ENCODE measurements at regions not wholly inside any gene's neighbourhood (a gene's known extent, or its start where the extent isn't known, plus 50 kb on each side); places are given as distances from the start of the nearest gene placed in this dataset.

DNA sequence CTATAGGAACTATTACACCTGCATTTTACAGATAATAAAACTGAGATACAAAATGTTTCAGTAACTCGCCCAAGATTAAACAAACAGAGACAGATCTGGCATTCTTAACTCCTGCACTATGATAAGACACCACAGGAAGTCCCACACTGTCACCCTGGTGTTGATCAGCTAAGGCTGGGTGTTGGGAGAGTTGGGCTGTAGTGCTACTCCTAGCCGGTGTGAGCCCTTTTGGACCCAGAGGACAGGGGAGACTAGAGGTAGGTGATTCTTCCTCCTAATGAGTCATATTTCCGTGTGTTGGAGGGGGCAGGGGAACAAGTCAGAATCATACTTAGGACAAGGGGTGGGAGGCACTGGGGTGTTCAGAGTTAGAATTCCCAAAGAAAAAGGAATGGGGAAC is 353.2 kb upstream of the TENM4 start:
- H3K27me3 ChIP-seq (replicated peaks; ENCODE audit: control insufficient read depth, insufficient read depth, low read length), result no peaks in the 10 kb centered on the region
- H3K36me3 ChIP-seq (ENCODE audit: control insufficient read depth, insufficient read depth, low read length), result no peaks in the 10 kb centered on the region
- H3K4me3 ChIP-seq (replicated peaks; ENCODE audit: low read depth, low read length), result no peak overlapping the region
- no peak for DNase-seq (ENCODE audit: extremely low read depth, insufficient read length)
- TF ChIP-seq, protein P1, sequence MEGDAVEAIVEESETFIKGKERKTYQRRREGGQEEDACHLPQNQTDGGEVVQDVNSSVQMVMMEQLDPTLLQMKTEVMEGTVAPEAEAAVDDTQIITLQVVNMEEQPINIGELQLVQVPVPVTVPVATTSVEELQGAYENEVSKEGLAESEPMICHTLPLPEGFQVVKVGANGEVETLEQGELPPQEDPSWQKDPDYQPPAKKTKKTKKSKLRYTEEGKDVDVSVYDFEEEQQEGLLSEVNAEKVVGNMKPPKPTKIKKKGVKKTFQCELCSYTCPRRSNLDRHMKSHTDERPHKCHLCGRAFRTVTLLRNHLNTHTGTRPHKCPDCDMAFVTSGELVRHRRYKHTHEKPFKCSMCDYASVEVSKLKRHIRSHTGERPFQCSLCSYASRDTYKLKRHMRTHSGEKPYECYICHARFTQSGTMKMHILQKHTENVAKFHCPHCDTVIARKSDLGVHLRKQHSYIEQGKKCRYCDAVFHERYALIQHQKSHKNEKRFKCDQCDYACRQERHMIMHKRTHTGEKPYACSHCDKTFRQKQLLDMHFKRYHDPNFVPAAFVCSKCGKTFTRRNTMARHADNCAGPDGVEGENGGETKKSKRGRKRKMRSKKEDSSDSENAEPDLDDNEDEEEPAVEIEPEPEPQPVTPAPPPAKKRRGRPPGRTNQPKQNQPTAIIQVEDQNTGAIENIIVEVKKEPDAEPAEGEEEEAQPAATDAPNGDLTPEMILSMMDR (IDR thresholded peaks at IDR 0.05; ENCODE audit: insufficient read depth, low read length, poor library complexity, severe bottlenecking), result no peak

DNA sequence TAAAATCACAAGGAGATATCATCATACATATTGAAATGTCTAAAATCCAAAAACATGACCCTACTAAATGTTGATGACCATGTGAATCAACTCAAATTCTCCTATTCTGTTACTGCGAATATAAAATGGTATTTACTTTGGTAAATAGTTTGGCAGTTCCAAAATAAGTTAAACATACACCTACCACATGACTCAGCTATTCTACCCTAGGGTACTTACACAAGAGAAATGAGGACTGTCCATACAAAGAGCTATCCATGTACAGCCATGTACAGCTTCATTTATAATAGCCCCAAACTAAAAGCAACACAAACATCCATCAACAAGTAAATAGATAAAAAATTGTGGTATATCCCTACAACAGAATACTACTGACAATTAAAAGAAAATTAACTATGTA is 346.1 kb upstream of the TENM4 start:
- TF ChIP-seq, protein P1 (IDR thresholded peaks at IDR 0.05; ENCODE audit: insufficient read depth, low read length, poor library complexity, severe bottlenecking), result no peak
- Histone ChIP-seq H3K36me3 (ENCODE audit: control insufficient read depth, insufficient read depth, low read length) (no peaks in the 10 kb centered on the region), H3K4me3 (replicated peaks; ENCODE audit: low read depth, low read length) (no peak overlapping the region), H3K27me3 (replicated peaks; ENCODE audit: control insufficient read depth, insufficient read depth, low read length) (no peaks in the 10 kb centered on the region)
- no peak for DNase-seq (ENCODE audit: extremely low read depth, insufficient read length)

DNA sequence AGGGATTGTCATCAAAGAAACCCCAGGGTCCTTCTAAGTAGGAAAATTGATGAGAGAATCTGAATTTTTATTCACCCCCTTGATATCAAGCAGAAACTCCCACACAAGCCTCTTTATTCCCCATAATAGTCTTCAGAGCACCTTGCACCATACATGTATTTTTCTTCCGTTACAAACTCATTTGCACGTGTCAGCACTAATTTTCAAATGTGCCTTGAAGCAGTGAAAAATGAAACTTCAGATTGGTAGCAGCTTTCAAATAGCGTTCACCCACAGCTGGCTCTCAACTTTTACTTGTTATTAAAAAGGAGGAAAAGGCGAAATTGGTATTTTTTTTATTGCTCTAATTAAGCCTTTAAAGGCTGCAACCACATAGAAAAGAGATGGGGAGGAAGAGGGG is 343.0 kb upstream of the TENM4 start:
- no peak for DNase-seq (ENCODE audit: extremely low read depth, insufficient read length)
- H3K36me3 ChIP-seq (ENCODE audit: control insufficient read depth, insufficient read depth, low read length), result no peaks in the 10 kb centered on the region
- H3K27me3 ChIP-seq (replicated peaks; ENCODE audit: control insufficient read depth, insufficient read depth, low read length), result no peaks in the 10 kb centered on the region
- no peak overlapping the region for H3K4me3 ChIP-seq (replicated peaks; ENCODE audit: low read depth, low read length)
- TF ChIP-seq, protein P1 (IDR thresholded peaks at IDR 0.05; ENCODE audit: insufficient read depth, low read length, poor library complexity, severe bottlenecking), result no peak

DNA sequence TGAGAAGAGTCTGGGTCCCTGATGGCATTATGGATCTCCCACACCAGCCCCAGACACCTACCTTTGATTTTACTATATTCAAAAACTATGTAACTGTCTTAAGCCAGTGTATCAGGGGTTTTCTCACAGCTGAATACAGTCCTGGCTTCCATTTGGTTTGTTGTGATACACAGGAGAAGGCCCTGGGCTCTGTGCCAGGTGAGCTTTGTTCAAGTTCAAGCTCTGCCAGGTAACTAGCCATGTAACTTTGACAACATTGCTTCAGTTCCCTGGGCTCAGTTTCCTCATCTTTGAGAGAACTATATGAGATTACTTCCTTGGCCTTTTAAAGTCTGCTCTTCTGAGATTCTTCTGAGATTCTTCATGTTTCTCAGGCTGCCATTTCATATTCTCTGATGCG is 327.5 kb upstream of the TENM4 start:
- Histone ChIP-seq H3K36me3 (ENCODE audit: control insufficient read depth, insufficient read depth, low read length) (no peaks in the 10 kb centered on the region), H3K27me3 (replicated peaks; ENCODE audit: control insufficient read depth, insufficient read depth, low read length) (no peaks in the 10 kb centered on the region), H3K4me3 (replicated peaks; ENCODE audit: low read depth, low read length) (no peak overlapping the region)
- no peak for DNase-seq (ENCODE audit: extremely low read depth, insufficient read length)
- TF ChIP-seq, protein P1 (IDR thresholded peaks at IDR 0.05; ENCODE audit: insufficient read depth, low read length, poor library complexity, severe bottlenecking), result no peak

DNA sequence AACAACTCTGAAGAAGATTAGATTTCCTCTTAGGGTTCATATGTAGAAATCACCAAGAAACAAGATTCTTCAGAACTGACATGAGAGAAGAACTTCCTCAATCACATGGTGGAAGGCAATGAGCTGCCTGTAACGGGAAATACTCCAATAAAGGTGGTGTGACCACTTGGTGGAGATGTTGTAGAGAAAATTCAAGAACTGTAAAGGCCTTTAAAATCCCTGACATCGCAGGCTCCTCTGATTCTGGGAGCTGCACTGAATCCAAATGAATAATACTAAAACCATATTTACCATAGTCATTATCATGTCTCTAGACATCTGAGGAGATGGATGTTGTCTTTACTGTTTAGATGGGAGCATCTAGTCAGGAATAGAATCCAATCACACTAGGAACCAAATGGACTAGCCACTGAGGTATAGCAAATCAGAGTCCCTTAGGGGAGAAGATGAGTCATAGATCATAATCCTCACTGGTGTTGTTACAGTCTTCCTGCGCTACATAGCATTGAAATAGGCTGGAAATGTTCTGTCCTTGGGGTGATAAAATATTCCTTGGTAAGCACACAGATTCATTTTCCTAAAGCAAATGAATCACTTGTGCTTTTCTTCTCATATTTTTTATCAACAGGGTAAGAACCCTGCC is 321.6 kb upstream of the TENM4 start:
- no peaks in the 10 kb centered on the region for H3K27me3 ChIP-seq (replicated peaks; ENCODE audit: control insufficient read depth, insufficient read depth, low read length)
- H3K36me3 ChIP-seq (ENCODE audit: control insufficient read depth, insufficient read depth, low read length), result no peaks in the 10 kb centered on the region
- TF ChIP-seq, protein P1 (IDR thresholded peaks at IDR 0.05; ENCODE audit: insufficient read depth, low read length, poor library complexity, severe bottlenecking), result no peak
- no peak overlapping the region for H3K4me3 ChIP-seq (replicated peaks; ENCODE audit: low read depth, low read length)
- DNase-seq (ENCODE audit: extremely low read depth, insufficient read length), result no peak

DNA sequence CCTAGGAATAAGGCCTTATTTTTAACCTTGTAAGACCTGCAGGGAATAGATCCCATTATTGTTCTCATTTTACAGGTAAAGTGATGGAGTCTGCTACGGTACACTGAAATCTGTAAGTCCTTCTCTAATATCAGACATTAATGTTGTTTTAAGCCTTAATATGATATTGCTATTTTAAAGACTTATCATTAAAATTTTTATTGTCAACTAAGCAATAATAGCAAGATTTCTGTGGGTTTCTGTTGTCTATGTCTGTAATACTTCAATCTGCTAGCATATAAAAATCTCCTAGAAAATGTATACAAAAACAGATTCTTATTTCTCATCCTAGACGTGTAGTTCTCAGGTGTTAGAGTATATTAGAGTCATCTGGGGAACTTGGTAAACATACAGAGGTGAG is 317.5 kb upstream of the TENM4 start:
- Histone ChIP-seq H3K36me3 (ENCODE audit: control insufficient read depth, insufficient read depth, low read length) (no peaks in the 10 kb centered on the region), H3K4me3 (replicated peaks; ENCODE audit: low read depth, low read length) (no peak overlapping the region), H3K27me3 (replicated peaks; ENCODE audit: control insufficient read depth, insufficient read depth, low read length) (no peaks in the 10 kb centered on the region)
- TF ChIP-seq, protein P1 (IDR thresholded peaks at IDR 0.05; ENCODE audit: insufficient read depth, low read length, poor library complexity, severe bottlenecking), result no peak
- no peak for DNase-seq (ENCODE audit: extremely low read depth, insufficient read length)

All from GM06990 (cell line).